Liver (tissue), 3 donors: ENCODE measurements at regions not wholly inside any gene's neighbourhood (a gene's known extent, or its start where the extent isn't known, plus 50 kb on each side); places are given as distances from the start of the nearest gene placed in this dataset.

Experiments
- GABPA ChIP-seq, 2 donors: IDR thresholded peaks in 1 of 2; conservative IDR thresholded peaks in 1 of 2; 2 replicates each; pipeline ENCODE4 v1.6.1; 2016; ENCODE audit warnings: antibody characterized with exemption in 2 of 2, mild to moderate bottlenecking in 1 of 2, moderate library complexity in 1 of 2
- RAD21 ChIP-seq, 2 donors: IDR thresholded peaks; 2 replicates each; pipeline ENCODE4 v1.6.1; 2016; ENCODE audit warnings: antibody characterized with exemption in 2 of 2, mild to moderate bottlenecking in 2 of 2
- YY1 ChIP-seq: IDR thresholded peaks from 2 replicates; pipeline ENCODE4 v1.6.1; 2016; ENCODE audit warnings: antibody characterized with exemption, mild to moderate bottlenecking
- TF ChIP-seq, protein P1 (sequence below): fragments of 150-350 bp; IDR thresholded peaks from 2 replicates; pipeline ENCODE4 v1.5.1; 2017; ENCODE audit warnings: improper control_type of control experiment, low read depth, low read length; ENCODE audit not compliant: missing input control
- TF ChIP-seq, protein P2 (sequence below): IDR thresholded peaks from 2 replicates; pipeline ENCODE4 v1.6.1; 2016; ENCODE audit warnings: antibody characterized with exemption, mild to moderate bottlenecking
- donor health status: healthy.
- donor health status: healthy.

GRCh38 chr4:55723403-55723802 lies 87.3 kb upstream of the NMU start:
- TF ChIP-seq RAD21 (IDR thresholded peaks at IDR 0.05) (no peak), GABPA (IDR thresholded peaks at IDR 0.05 in 1 of 2, conservative IDR thresholded peaks at IDR 0.05 in 1 of 2) (no peak), YY1 (no peak)
- TF ChIP-seq, protein P1, sequence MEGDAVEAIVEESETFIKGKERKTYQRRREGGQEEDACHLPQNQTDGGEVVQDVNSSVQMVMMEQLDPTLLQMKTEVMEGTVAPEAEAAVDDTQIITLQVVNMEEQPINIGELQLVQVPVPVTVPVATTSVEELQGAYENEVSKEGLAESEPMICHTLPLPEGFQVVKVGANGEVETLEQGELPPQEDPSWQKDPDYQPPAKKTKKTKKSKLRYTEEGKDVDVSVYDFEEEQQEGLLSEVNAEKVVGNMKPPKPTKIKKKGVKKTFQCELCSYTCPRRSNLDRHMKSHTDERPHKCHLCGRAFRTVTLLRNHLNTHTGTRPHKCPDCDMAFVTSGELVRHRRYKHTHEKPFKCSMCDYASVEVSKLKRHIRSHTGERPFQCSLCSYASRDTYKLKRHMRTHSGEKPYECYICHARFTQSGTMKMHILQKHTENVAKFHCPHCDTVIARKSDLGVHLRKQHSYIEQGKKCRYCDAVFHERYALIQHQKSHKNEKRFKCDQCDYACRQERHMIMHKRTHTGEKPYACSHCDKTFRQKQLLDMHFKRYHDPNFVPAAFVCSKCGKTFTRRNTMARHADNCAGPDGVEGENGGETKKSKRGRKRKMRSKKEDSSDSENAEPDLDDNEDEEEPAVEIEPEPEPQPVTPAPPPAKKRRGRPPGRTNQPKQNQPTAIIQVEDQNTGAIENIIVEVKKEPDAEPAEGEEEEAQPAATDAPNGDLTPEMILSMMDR: no peak
- TF ChIP-seq, protein P2, sequence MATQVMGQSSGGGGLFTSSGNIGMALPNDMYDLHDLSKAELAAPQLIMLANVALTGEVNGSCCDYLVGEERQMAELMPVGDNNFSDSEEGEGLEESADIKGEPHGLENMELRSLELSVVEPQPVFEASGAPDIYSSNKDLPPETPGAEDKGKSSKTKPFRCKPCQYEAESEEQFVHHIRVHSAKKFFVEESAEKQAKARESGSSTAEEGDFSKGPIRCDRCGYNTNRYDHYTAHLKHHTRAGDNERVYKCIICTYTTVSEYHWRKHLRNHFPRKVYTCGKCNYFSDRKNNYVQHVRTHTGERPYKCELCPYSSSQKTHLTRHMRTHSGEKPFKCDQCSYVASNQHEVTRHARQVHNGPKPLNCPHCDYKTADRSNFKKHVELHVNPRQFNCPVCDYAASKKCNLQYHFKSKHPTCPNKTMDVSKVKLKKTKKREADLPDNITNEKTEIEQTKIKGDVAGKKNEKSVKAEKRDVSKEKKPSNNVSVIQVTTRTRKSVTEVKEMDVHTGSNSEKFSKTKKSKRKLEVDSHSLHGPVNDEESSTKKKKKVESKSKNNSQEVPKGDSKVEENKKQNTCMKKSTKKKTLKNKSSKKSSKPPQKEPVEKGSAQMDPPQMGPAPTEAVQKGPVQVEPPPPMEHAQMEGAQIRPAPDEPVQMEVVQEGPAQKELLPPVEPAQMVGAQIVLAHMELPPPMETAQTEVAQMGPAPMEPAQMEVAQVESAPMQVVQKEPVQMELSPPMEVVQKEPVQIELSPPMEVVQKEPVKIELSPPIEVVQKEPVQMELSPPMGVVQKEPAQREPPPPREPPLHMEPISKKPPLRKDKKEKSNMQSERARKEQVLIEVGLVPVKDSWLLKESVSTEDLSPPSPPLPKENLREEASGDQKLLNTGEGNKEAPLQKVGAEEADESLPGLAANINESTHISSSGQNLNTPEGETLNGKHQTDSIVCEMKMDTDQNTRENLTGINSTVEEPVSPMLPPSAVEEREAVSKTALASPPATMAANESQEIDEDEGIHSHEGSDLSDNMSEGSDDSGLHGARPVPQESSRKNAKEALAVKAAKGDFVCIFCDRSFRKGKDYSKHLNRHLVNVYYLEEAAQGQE: no peak
